ENCODE measurements at regions not wholly inside any gene's neighbourhood (a gene's known extent, or its start where the extent isn't known, plus 50 kb on each side); places are given as distances from the start of the nearest gene placed in this dataset.

GRCh38 chr14:25110106-25110505 lies 60.2 kb upstream of the STXBP6 start:
- no peak for TF ChIP-seq CTCF (IDR thresholded peaks at IDR 0.05)
- no peak for TF ChIP-seq POLR2A (IDR thresholded peaks at IDR 0.05)

Measured in tibial nerve (tissue), 3 donors.